ENCODE measurements at regions not wholly inside any gene's neighbourhood (a gene's known extent, or its start where the extent isn't known, plus 50 kb on each side); places are given as distances from the start of the nearest gene placed in this dataset.

GRCh38 chr12:115543269-115543668 is 734.2 kb downstream of the MED13L start:
- 0% methylated on average over 2 of the region's 2 CpGs for WGBS (ENCODE audit: insufficient coverage, low coverage, missing lambda C conversion rate)
- H3K27ac ChIP-seq (ENCODE audit: extremely low read depth, low read depth, low read length): no peak overlapping the region
- no peak overlapping the region for H3K4me3 ChIP-seq
- H3K9ac ChIP-seq (ENCODE audit: insufficient read depth in 1 of 2, low read depth in 2 of 2, low read length in 2 of 2): no peak overlapping the region
- H4K20me1 ChIP-seq (replicated peaks; ENCODE audit: control insufficient read depth, insufficient read depth, low read length): no peaks in the 10 kb centered on the region
- ATAC-seq (no peak), DNase-seq (ENCODE audit: extremely low read depth in 1 of 4, low spot score in 3 of 4) (no peak), FAIRE-seq (no peak)
- no peaks in the 10 kb centered on the region for H3K9me1 ChIP-seq (ENCODE audit: control insufficient read depth, insufficient read depth, low read length)
- CTCF ChIA-PET (ENCODE audit: low intra/inter-chr PET ratio): interaction anchor here (0.6 kb wide), 1 partner anchor 718 kb away, joined by 6 read pairs; no protein-coding TSS in a partner anchor
- in situ Hi-C loops (cut with MboI): no loop called here
- no peaks in the 10 kb centered on the region for H3K36me3 ChIP-seq (ENCODE audit: control insufficient read depth, insufficient read depth, low read length)
- no peaks in the 10 kb centered on the region for H3K27me3 ChIP-seq (ENCODE audit: control insufficient read depth in 2 of 2, insufficient read depth in 2 of 2, low read length in 2 of 2)
- H3K4me2 ChIP-seq (ENCODE audit: insufficient read depth, low read length): no peak overlapping the region
- BruUV-seq (replicated peaks): no TSS peak
- intact Hi-C loops (cut with micrococcal nuclease): no loop called here
- TF ChIP-seq MAFG (tag; conservative IDR thresholded peaks at IDR 0.05): 0 out of 2 replicates have a peak, but pooled peaks have one; percentile 18
- TF ChIP-seq ATF3 (IDR thresholded peaks at IDR 0.05): 0 out of 2 replicates have a peak, but pooled peaks have one; percentile 21
- no peak for TF ChIP-seq ATF3 (CRISPR knock-in tag; conservative IDR thresholded peaks at IDR 0.05)
- TF ChIP-seq JUNB (CRISPR knock-in tag; conservative IDR thresholded peaks at IDR 0.05): 0 out of 2 replicates have a peak, but pooled peaks have one; percentile 14
- no peak for TF ChIP-seq U2AF2 (optimal IDR thresholded peaks at IDR 0.05; ENCODE audit: low read depth, low read length)
- POLR2A ChIA-PET: no interaction called here
- no peaks in the 10 kb centered on the region for H3K9me3 ChIP-seq (replicated peaks; ENCODE audit: control insufficient read depth, insufficient read depth, low read depth, low read length)
- no peaks in the 10 kb centered on the region for H3K4me1 ChIP-seq (replicated peaks in 1 of 2; ENCODE audit: control insufficient read depth in 2 of 2, insufficient read depth in 2 of 2, low read length in 2 of 2)
- H2AFZ ChIP-seq (ENCODE audit: low read depth, low read length): no peak overlapping the region
- H3K79me2 ChIP-seq (ENCODE audit: control insufficient read depth, insufficient read depth, low read length): no peaks in the 10 kb centered on the region

- ChIA-PET POLR2A (interaction anchor here (0.6 to 0.7 kb wide), 2 partner anchors 1374 to 1860 kb away, joined by 3 to 4 read pairs; no protein-coding TSS in a partner anchor), CTCF (ENCODE audit: low intra/inter-chr PET ratio) (no interaction called here)
- no peak for DNase-seq (ENCODE audit: extremely low read depth in 1 of 4, low spot score in 3 of 4)
- Histone ChIP-seq H3K36me3 (ENCODE audit: control insufficient read depth, insufficient read depth, low read length) (no peaks in the 10 kb centered on the region), H3K79me2 (ENCODE audit: control insufficient read depth, insufficient read depth, low read length) (no peaks in the 10 kb centered on the region), H2AFZ (ENCODE audit: low read depth, low read length) (no peak overlapping the region), H3K9me1 (ENCODE audit: control insufficient read depth, insufficient read depth, low read length) (no peaks in the 10 kb centered on the region), H3K4me2 (ENCODE audit: insufficient read depth, low read length) (no peak overlapping the region), H3K4me3 (no peak overlapping the region), H3K9me3 (replicated peaks; ENCODE audit: control insufficient read depth, insufficient read depth, low read depth, low read length) (no peaks in the 10 kb centered on the region), H4K20me1 (replicated peaks; ENCODE audit: control insufficient read depth, insufficient read depth, low read length) (no peaks in the 10 kb centered on the region), H3K27me3 (ENCODE audit: control insufficient read depth in 2 of 2, insufficient read depth in 2 of 2, low read length in 2 of 2) (no peaks in the 10 kb centered on the region), H3K27ac (ENCODE audit: extremely low read depth, low read depth, low read length) (no peak overlapping the region), H3K4me1 (replicated peaks in 1 of 2; ENCODE audit: control insufficient read depth in 2 of 2, insufficient read depth in 2 of 2, low read length in 2 of 2) (no peaks in the 10 kb centered on the region), H3K9ac (ENCODE audit: insufficient read depth in 1 of 2, low read depth in 2 of 2, low read length in 2 of 2) (no peak overlapping the region)
- no peak for FAIRE-seq
- in situ Hi-C loops (cut with MboI): no loop called here
- 2% methylated on average over 6 of the region's 7 CpGs for WGBS (ENCODE audit: insufficient coverage, low coverage, missing lambda C conversion rate)
- intact Hi-C loops (cut with micrococcal nuclease): no loop called here
- ATAC-seq: no peak
- no TSS peak for BruUV-seq (replicated peaks)
- TF ChIP-seq ZNF354B (CRISPR knock-in tag; IDR thresholded peaks at IDR 0.05) (no peak), PKNOX1 (IDR thresholded peaks at IDR 0.05) (no peak), E2F6 (IDR thresholded peaks at IDR 0.05; ENCODE audit: borderline replicate concordance in 1 of 2, extremely low read depth in 1 of 2, insufficient read depth in 1 of 2, insufficient read length in 1 of 2, low read depth in 1 of 2, low read length in 1 of 2, poor library complexity in 1 of 2, severe bottlenecking in 1 of 2) (no peak), ZNF224 (CRISPR knock-in tag; IDR thresholded peaks at IDR 0.05) (no peak), ZKSCAN8 (CRISPR knock-in tag; IDR thresholded peaks at IDR 0.05) (no peak), GATAD2A (IDR thresholded peaks at IDR 0.05) (no peak)
Measured at GRCh38 chr12:115542656-115543055, 734.8 kb downstream of the MED13L start.

Data from K562 (cell line).